ELR (cell line): ENCODE measurements at regions not wholly inside any gene's neighbourhood (a gene's known extent, or its start where the extent isn't known, plus 50 kb on each side); places are given as distances from the start of the nearest gene placed in this dataset.
A peak's percentile ranks its signal among the peaks of the same experiment; 100 is the strongest.

Experiments used
- DNase-seq: peaks from one replicate; pipeline ENCODE4 v3.0.0-alpha.2; 2015; ENCODE audit warnings: low read depth

- peak; percentile 4 for DNase-seq
These were observed 101.1 kb downstream of the UBIAD1 start for GRCh38 chr1:11373895-11374747.

GRCh38 chr1:11374748-11375110, 101.7 kb downstream of the UBIAD1 start:
- DNase-seq, result no peak

- DNase-seq, result no peak
These were observed 101.9 kb upstream of the DISP3 start for GRCh38 chr1:11377001-11377583.

GRCh38 chr1:11377954-11378353, 101.0 kb upstream of the DISP3 start:
- DNase-seq, result no peak

GRCh38 chr1:11379851-11380250, 99.1 kb upstream of the DISP3 start:
- DNase-seq, result no peak

GRCh38 chr1:11380500-11380899, 98.5 kb upstream of the DISP3 start:
- no peak for DNase-seq

- DNase-seq, result no peak
These were observed 95.3 kb upstream of the DISP3 start for GRCh38 chr1:11383553-11384169.

- DNase-seq, result peak; percentile 17
These were observed 94.8 kb upstream of the DISP3 start for GRCh38 chr1:11384170-11384554.

- no peak for DNase-seq
These were observed 91.1 kb upstream of the DISP3 start for GRCh38 chr1:11387829-11388228.

GRCh38 chr1:11388617-11389016, 90.3 kb upstream of the DISP3 start:
- no peak for DNase-seq

GRCh38 chr1:11391327-11391726, 87.6 kb upstream of the DISP3 start:
- DNase-seq, result no peak

GRCh38 chr1:11391886-11392285, 87.1 kb upstream of the DISP3 start:
- DNase-seq, result no peak

- no peak for DNase-seq
These were observed 84.2 kb upstream of the DISP3 start for GRCh38 chr1:11394592-11395245.

- no peak for DNase-seq
These were observed 83.3 kb upstream of the DISP3 start for GRCh38 chr1:11395616-11396015.

- no peak for DNase-seq
These were observed 81.6 kb upstream of the DISP3 start for GRCh38 chr1:11397151-11397901.

- no peak for DNase-seq
These were observed 79.7 kb upstream of the DISP3 start for GRCh38 chr1:11399250-11399649.

GRCh38 chr1:11400155-11400554, 78.8 kb upstream of the DISP3 start:
- no peak for DNase-seq

- no peak for DNase-seq
These were observed 78.4 kb upstream of the DISP3 start for GRCh38 chr1:11400567-11400966.

GRCh38 chr1:11406845-11407244, 72.1 kb upstream of the DISP3 start:
- no peak for DNase-seq

- DNase-seq, result no peak
These were observed 71.5 kb upstream of the DISP3 start for GRCh38 chr1:11407301-11407994.

GRCh38 chr1:11412141-11412540, 66.8 kb upstream of the DISP3 start:
- DNase-seq, result no peak

- no peak for DNase-seq
These were observed 65.0 kb upstream of the DISP3 start for GRCh38 chr1:11413986-11414391.
